ENCODE measurements at regions not wholly inside any gene's neighbourhood (a gene's known extent, or its start where the extent isn't known, plus 50 kb on each side); places are given as distances from the start of the nearest gene placed in this dataset.
"Not testable (repeated sequence)": the region's sequence is repeated elsewhere in the genome, so short reads cannot be mapped to it uniquely, and the experiment has no call there.

GRCh38 chr13:60229708-60230272 lies 66.1 kb upstream of the DIAPH3 start:
- POLR2A ChIA-PET: no interaction called here
- DNase-seq (ENCODE audit: low read depth, low spot score): no peak
- no peak for TF ChIP-seq CTCF (IDR thresholded peaks at IDR 0.05; ENCODE audit: low read depth, low read length)
- Histone ChIP-seq H3K4me3 (ENCODE audit: low read depth, low read length) (no peak overlapping the region), H3K27ac (ENCODE audit: low read depth, low read length) (no peak overlapping the region), H3K9me3 (ENCODE audit: control insufficient read depth, insufficient read depth, low read length) (no peaks in the 10 kb centered on the region), H3K27me3 (ENCODE audit: control insufficient read depth, insufficient read depth, low read length) (peaks cover 6% of the 10 kb centered on the region)
- CTCF ChIA-PET: no interaction called here

GRCh38 chr13:60230593-60230992 lies 66.9 kb upstream of the DIAPH3 start:
- no peaks in the 10 kb centered on the region for H3K9me3 ChIP-seq (ENCODE audit: control insufficient read depth, insufficient read depth, low read length)
- ChIA-PET POLR2A (no interaction called here), CTCF (interaction anchor here (0.7 kb wide), 1 partner anchor 323 kb away, joined by 3 read pairs; no protein-coding TSS in a partner anchor)
- TF ChIP-seq CTCF (IDR thresholded peaks at IDR 0.05; ENCODE audit: low read depth, low read length): no peak
- DNase-seq (ENCODE audit: low read depth, low spot score): no peak
- H3K27ac ChIP-seq (ENCODE audit: low read depth, low read length): no peak overlapping the region
- H3K27me3 ChIP-seq (ENCODE audit: control insufficient read depth, insufficient read depth, low read length): peaks cover 6% of the 10 kb centered on the region
- H3K4me3 ChIP-seq (ENCODE audit: low read depth, low read length): no peak overlapping the region

GRCh38 chr13:60242043-60242595 lies 78.4 kb upstream of the DIAPH3 start:
- Histone ChIP-seq H3K4me3 (ENCODE audit: low read depth, low read length) (no peak overlapping the region), H3K27ac (ENCODE audit: low read depth, low read length) (no peak overlapping the region), H3K27me3 (ENCODE audit: control insufficient read depth, insufficient read depth, low read length) (peaks cover 6% of the 10 kb centered on the region), H3K9me3 (ENCODE audit: control insufficient read depth, insufficient read depth, low read length) (no peaks in the 10 kb centered on the region)
- POLR2A ChIA-PET: no interaction called here
- CTCF ChIA-PET: no interaction called here
- no peak for TF ChIP-seq CTCF (IDR thresholded peaks at IDR 0.05; ENCODE audit: low read depth, low read length)
- no peak for DNase-seq (ENCODE audit: low read depth, low spot score)

GRCh38 chr13:60244381-60244780 lies 80.7 kb upstream of the DIAPH3 start:
- POLR2A ChIA-PET: no interaction called here
- TF ChIP-seq CTCF (IDR thresholded peaks at IDR 0.05; ENCODE audit: low read depth, low read length): no peak
- Histone ChIP-seq H3K27ac (ENCODE audit: low read depth, low read length) (no peak overlapping the region), H3K9me3 (ENCODE audit: control insufficient read depth, insufficient read depth, low read length) (no peaks in the 10 kb centered on the region), H3K27me3 (ENCODE audit: control insufficient read depth, insufficient read depth, low read length) (no peaks in the 10 kb centered on the region), H3K4me3 (ENCODE audit: low read depth, low read length) (no peak overlapping the region)
- CTCF ChIA-PET: no interaction called here
- DNase-seq (ENCODE audit: low read depth, low spot score): no peak

- H3K27me3 ChIP-seq (ENCODE audit: control insufficient read depth, insufficient read depth, low read length); CTCF ChIA-PET; DNase-seq (ENCODE audit: low read depth, low spot score); H3K27ac ChIP-seq (ENCODE audit: low read depth, low read length); H3K9me3 ChIP-seq (ENCODE audit: control insufficient read depth, insufficient read depth, low read length); POLR2A ChIA-PET; H3K4me3 ChIP-seq (ENCODE audit: low read depth, low read length): not testable (repeated sequence)
These were observed 87.7 kb upstream of the DIAPH3 start for GRCh38 chr13:60251419-60251818.

Data from AG04450 (cell line).